GM12878 (cell line): ENCODE measurements at regions not wholly inside any gene's neighbourhood (a gene's known extent, or its start where the extent isn't known, plus 50 kb on each side); places are given as distances from the start of the nearest gene placed in this dataset.

Experiments used
- ATAC-seq: fragments of 200-7000 bp; cut with Tn5 transposase; 3 replicates; pipeline ENCODE4 v1.9.1; 2020; ENCODE audit warnings: mild to moderate bottlenecking, moderate library complexity
- BruUV-seq: library from RNA; stranded (reverse); fragments of 400-500 nt; replicated peaks from 2 replicates; lab custom pipeline; 2021; lab: Mats Ljungman, UMichigan
- CTCF ChIA-PET: fragments of 300-600 bp; sonication (Branson Sonifier 250); formaldehyde crosslinking; extraction: SDS; loops from one replicate; lab custom pipeline; 2021; ENCODE audit warnings: inconsistent platforms; lab: Yijun Ruan, JAX
- POLR2A ChIA-PET: fragments of 350-600 bp; formaldehyde crosslinking; extraction: SDS; loops from one replicate; lab custom pipeline; 2021; ENCODE audit warnings: inconsistent platforms; lab: Charles Lee
- RAD21 ChIA-PET: fragments of 300-600 bp; sonication (Branson Sonifier 250); formaldehyde crosslinking; loops from one replicate; lab custom pipeline; 2023; ENCODE audit warnings: antibody characterized with exemption; ENCODE audit not compliant: unreplicated experiment; lab: Charles Lee
- SMC1A ChIA-PET: fragments of 300-600 bp; sonication (Branson Sonifier 250); formaldehyde crosslinking; loops from one replicate; lab custom pipeline; 2023; ENCODE audit not compliant: unreplicated experiment, uncharacterized antibody; lab: Charles Lee
- DNase-seq: peaks from one replicate; pipeline ENCODE4 v3.0.0-alpha.2; 2011; ENCODE audit warnings: low read depth, low spot score
- FAIRE-seq: peaks from 3 replicates; lab custom pipeline; 2011; peaks lifted over from hg19 to GRCh38; lab: Jason Lieb, UNC
- H2AFZ ChIP-seq: 2 replicates; pipeline ENCODE4 v1.6.0; 2011; ENCODE audit warnings: low read depth, low read length, control low read depth; ENCODE audit not compliant: control insufficient read depth
- H3K27ac ChIP-seq: 2 replicates; pipeline ENCODE4 v1.5.1; 2011; ENCODE audit warnings: control low read depth; ENCODE audit not compliant: control insufficient read depth, insufficient read depth
- H3K27me3 ChIP-seq, 2 experiments: replicated peaks in 1 of 2; 2 replicates each; pipeline versions ENCODE4 v1.6.0 to v1.6.1; 2011; ENCODE audit warnings: low read length in 1 of 2; ENCODE audit not compliant: control insufficient read depth in 2 of 2, insufficient read depth in 2 of 2
- H3K36me3 ChIP-seq, 2 experiments: 2 replicates each; pipeline ENCODE4 v1.5.1; 2011; ENCODE audit warnings: low read length in 1 of 2; ENCODE audit not compliant: control insufficient read depth in 2 of 2, insufficient read depth in 2 of 2
- H3K4me1 ChIP-seq: 2 replicates; pipeline ENCODE4 v1.6.1; 2011; ENCODE audit warnings: mild to moderate bottlenecking, low read length, moderate library complexity, mixed read lengths; ENCODE audit not compliant: control insufficient read depth, insufficient read depth
- H3K4me2 ChIP-seq: 2 replicates; pipeline ENCODE4 v1.6.0; 2011; ENCODE audit warnings: control low read depth; ENCODE audit not compliant: control insufficient read depth, insufficient read depth
- H3K4me3 ChIP-seq: fragments of 200-600 bp; sonication (generic); 2 replicates; pipeline ENCODE4 v1.5.1; 2016
- H3K79me2 ChIP-seq: 2 replicates; pipeline ENCODE4 v1.6.0; 2011; ENCODE audit warnings: low read length; ENCODE audit not compliant: control insufficient read depth, insufficient read depth
- H3K9ac ChIP-seq: 2 replicates; pipeline ENCODE4 v1.8.0; 2011; ENCODE audit warnings: low read length, control low read depth, mixed read lengths; ENCODE audit not compliant: control insufficient read depth, insufficient read depth
- H3K9me3 ChIP-seq: replicated peaks from 3 replicates; pipeline ENCODE4 v1.5.1; 2011; ENCODE audit warnings: mild to moderate bottlenecking, low read length; ENCODE audit not compliant: control insufficient read depth, insufficient read depth
- H4K20me1 ChIP-seq: 2 replicates; pipeline ENCODE4 v1.6.0; 2011; ENCODE audit not compliant: control insufficient read depth, insufficient read depth
- BHLHE40 ChIP-seq, 2 experiments: fragments of 450-650 bp in 1 of 2; IDR thresholded peaks; 2 replicates each; pipeline ENCODE4 v1.6.1; 2011 to 2017; ENCODE audit warnings: low read depth in 2 of 2, borderline replicate concordance in 1 of 2, improper control_type of control experiment in 1 of 2, low read length in 1 of 2, mild to moderate bottlenecking in 1 of 2
- CBFB ChIP-seq: IDR thresholded peaks from 2 replicates; pipeline ENCODE4 v1.6.1; 2016; ENCODE audit warnings: antibody characterized with exemption, low read depth
- CBX5 ChIP-seq: sonication (generic); IDR thresholded peaks from 2 replicates; pipeline ENCODE4 v1.6.1; 2016; ENCODE audit warnings: low read depth, moderate library complexity, mild to moderate bottlenecking, inconsistent platforms
- CHD2 ChIP-seq: IDR thresholded peaks from 2 replicates; pipeline ENCODE4 v1.6.1; 2011; ENCODE audit warnings: low read depth, low read length, improper control_type of control experiment, borderline replicate concordance
- JUND ChIP-seq: IDR thresholded peaks from 2 replicates; pipeline ENCODE4 v1.6.1; 2012; ENCODE audit warnings: low read depth, mild to moderate bottlenecking, low read length, improper control_type of control experiment, moderate library complexity
- KAT2A ChIP-seq: conservative IDR thresholded peaks from 2 replicates; pipeline ENCODE4 v1.6.1; 2011; ENCODE audit warnings: low read depth, low read length; ENCODE audit not compliant: control insufficient read depth
- MEF2B ChIP-seq: fragments of 450-650 bp; IDR thresholded peaks from 2 replicates; pipeline ENCODE4 v1.6.1; 2018; ENCODE audit warnings: mild to moderate bottlenecking, moderate library complexity; ENCODE audit not compliant: partially characterized antibody, poor library complexity, severe bottlenecking
- MTA2 ChIP-seq: fragments of 450-650 bp; IDR thresholded peaks from 2 replicates; pipeline ENCODE4 v1.6.1; 2016; ENCODE audit warnings: low read depth, mild to moderate bottlenecking, moderate library complexity
- NFXL1 ChIP-seq: fragments of 450-650 bp; IDR thresholded peaks from 2 replicates; pipeline ENCODE4 v1.6.1; 2017; ENCODE audit warnings: antibody characterized with exemption, mild to moderate bottlenecking, borderline replicate concordance
- RAD21 ChIP-seq: IDR thresholded peaks from 2 replicates; pipeline ENCODE4 v1.6.1; 2011; ENCODE audit warnings: mild to moderate bottlenecking, low read depth, low read length, moderate library complexity; ENCODE audit not compliant: insufficient read depth
- RFX5 ChIP-seq: IDR thresholded peaks from 2 replicates; pipeline ENCODE4 v1.6.1; 2011; ENCODE audit warnings: low read depth, low read length, improper control_type of control experiment
- RUNX3 ChIP-seq: IDR thresholded peaks from 2 replicates; pipeline ENCODE4 v1.6.1; 2012; ENCODE audit warnings: low read length, inconsistent platforms
- STAT3 ChIP-seq: IDR thresholded peaks from 2 replicates; pipeline ENCODE4 v1.6.1; 2011; ENCODE audit warnings: low read depth, low read length, improper control_type of control experiment
- TBL1XR1 ChIP-seq: IDR thresholded peaks from 2 replicates; pipeline ENCODE4 v1.6.1; 2012; ENCODE audit warnings: low read depth, low read length, improper control_type of control experiment
- YY1 ChIP-seq: IDR thresholded peaks from 2 replicates; pipeline ENCODE4 v1.6.1; 2011; ENCODE audit warnings: low read depth, mild to moderate bottlenecking, low read length
- ZBTB33 ChIP-seq: fragments of 450-650 bp; IDR thresholded peaks from 2 replicates; pipeline ENCODE4 v1.6.1; 2017; ENCODE audit warnings: mild to moderate bottlenecking
- ZNF207 ChIP-seq: fragments of 450-650 bp; IDR thresholded peaks from 2 replicates; pipeline ENCODE4 v1.6.1; 2014; ENCODE audit warnings: antibody characterized with exemption, mild to moderate bottlenecking, borderline replicate concordance
- ZNF622 ChIP-seq: fragments of 450-650 bp; IDR thresholded peaks from 2 replicates; pipeline ENCODE4 v1.6.1; 2017; ENCODE audit warnings: mild to moderate bottlenecking, inconsistent platforms
- WGBS: methylation state at CpG from one replicate; pipeline ENCODE4 v1.1.6; 2016; ENCODE audit warnings: low lambda C conversion rate; ENCODE audit not compliant: insufficient replicate concordance, insufficient coverage; ENCODE audit errors: missing lambda C conversion rate; 5-methylcytosine and 5-hydroxymethylcytosine counted together
- in situ Hi-C: fragments of 300-500 bp; cut with MboI; formaldehyde crosslinking; loops from 9 replicates; pipeline ENCODE4 v1.14.3; 2018; ENCODE audit warnings: mixed read lengths
- intact Hi-C: fragments of 100-400 bp; cut with micrococcal nuclease; formaldehyde crosslinking; loops from one replicate; pipeline ENCODE4 v1.14.2; 2022; ENCODE audit not compliant: unreplicated experiment
- TF ChIP-seq, protein P1 (sequence below): fragments of 450-650 bp; IDR thresholded peaks from 2 replicates; pipeline ENCODE4 v1.6.1; 2016; ENCODE audit warnings: mild to moderate bottlenecking, moderate library complexity, borderline replicate concordance
- TF ChIP-seq, protein P2 (sequence below): IDR thresholded peaks from 2 replicates; pipeline ENCODE4 v1.6.1; 2012; ENCODE audit warnings: low read depth, low read length, improper control_type of control experiment

DNA sequence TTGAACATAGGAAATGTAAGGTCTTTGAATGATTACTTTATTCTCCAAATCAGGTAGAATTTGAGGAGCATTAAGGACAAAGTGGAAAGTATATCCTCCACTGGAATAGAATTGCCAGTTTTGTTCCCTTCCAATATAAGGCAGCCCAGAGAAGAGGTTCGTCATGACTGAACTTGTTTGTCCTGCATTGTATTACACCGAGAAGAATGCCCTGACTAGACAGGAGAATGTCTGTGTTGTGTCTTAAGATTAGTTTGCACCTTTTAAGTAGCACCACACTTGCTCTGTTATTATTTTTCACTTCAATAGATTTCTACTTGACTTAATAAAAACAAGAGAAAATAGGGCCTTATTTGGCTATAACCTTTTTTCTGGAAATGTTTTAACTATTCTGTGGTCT is 586.2 kb upstream of the PTGER4 start:
- H3K9ac ChIP-seq = no peak overlapping the region
- H3K4me1 ChIP-seq = no peaks in the 10 kb centered on the region
- no peaks in the 10 kb centered on the region for H3K27me3 ChIP-seq
- H3K4me2 ChIP-seq = no peak overlapping the region
- no peak for ATAC-seq
- WGBS = 23% methylated on average over 2 of the region's 2 CpGs
- no peaks in the 10 kb centered on the region for H3K79me2 ChIP-seq
- no peak overlapping the region for H3K4me3 ChIP-seq
- CTCF ChIA-PET = no interaction called here
- BruUV-seq = no TSS peak
- no peaks in the 10 kb centered on the region for H3K36me3 ChIP-seq
- no peak overlapping the region for H2AFZ ChIP-seq
- H3K27ac ChIP-seq = no peak overlapping the region
- RAD21 ChIA-PET = no interaction called here
- TF ChIP-seq, protein P1, sequence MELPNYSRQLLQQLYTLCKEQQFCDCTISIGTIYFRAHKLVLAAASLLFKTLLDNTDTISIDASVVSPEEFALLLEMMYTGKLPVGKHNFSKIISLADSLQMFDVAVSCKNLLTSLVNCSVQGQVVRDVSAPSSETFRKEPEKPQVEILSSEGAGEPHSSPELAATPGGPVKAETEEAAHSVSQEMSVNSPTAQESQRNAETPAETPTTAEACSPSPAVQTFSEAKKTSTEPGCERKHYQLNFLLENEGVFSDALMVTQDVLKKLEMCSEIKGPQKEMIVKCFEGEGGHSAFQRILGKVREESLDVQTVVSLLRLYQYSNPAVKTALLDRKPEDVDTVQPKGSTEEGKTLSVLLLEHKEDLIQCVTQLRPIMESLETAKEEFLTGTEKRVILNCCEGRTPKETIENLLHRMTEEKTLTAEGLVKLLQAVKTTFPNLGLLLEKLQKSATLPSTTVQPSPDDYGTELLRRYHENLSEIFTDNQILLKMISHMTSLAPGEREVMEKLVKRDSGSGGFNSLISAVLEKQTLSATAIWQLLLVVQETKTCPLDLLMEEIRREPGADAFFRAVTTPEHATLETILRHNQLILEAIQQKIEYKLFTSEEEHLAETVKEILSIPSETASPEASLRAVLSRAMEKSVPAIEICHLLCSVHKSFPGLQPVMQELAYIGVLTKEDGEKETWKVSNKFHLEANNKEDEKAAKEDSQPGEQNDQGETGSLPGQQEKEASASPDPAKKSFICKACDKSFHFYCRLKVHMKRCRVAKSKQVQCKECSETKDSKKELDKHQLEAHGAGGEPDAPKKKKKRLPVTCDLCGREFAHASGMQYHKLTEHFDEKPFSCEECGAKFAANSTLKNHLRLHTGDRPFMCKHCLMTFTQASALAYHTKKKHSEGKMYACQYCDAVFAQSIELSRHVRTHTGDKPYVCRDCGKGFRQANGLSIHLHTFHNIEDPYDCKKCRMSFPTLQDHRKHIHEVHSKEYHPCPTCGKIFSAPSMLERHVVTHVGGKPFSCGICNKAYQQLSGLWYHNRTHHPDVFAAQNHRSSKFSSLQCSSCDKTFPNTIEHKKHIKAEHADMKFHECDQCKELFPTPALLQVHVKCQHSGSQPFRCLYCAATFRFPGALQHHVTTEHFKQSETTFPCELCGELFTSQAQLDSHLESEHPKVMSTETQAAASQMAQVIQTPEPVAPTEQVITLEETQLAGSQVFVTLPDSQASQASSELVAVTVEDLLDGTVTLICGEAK = no peak
- TF ChIP-seq ZBTB33 (no peak), TBL1XR1 (no peak), MTA2 (no peak), RFX5 (no peak), ZNF622 (no peak), RUNX3 (no peak), KAT2A (no peak), YY1 (no peak), RAD21 (no peak), BHLHE40 (IDR thresholded peaks at IDR 0.05; ENCODE audit: borderline replicate concordance in 1 of 2, low read depth in 2 of 2, low read length in 1 of 2) (no peak), STAT3 (no peak), CBFB (no peak), JUND (no peak), NFXL1 (no peak), MEF2B (no peak), CBX5 (no peak), ZNF207 (no peak), CHD2 (no peak)
- TF ChIP-seq, protein P2, sequence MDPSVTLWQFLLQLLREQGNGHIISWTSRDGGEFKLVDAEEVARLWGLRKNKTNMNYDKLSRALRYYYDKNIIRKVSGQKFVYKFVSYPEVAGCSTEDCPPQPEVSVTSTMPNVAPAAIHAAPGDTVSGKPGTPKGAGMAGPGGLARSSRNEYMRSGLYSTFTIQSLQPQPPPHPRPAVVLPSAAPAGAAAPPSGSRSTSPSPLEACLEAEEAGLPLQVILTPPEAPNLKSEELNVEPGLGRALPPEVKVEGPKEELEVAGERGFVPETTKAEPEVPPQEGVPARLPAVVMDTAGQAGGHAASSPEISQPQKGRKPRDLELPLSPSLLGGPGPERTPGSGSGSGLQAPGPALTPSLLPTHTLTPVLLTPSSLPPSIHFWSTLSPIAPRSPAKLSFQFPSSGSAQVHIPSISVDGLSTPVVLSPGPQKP = no peak
- POLR2A ChIA-PET = no interaction called here
- in situ Hi-C loops = no loop called here
- SMC1A ChIA-PET = no interaction called here
- H4K20me1 ChIP-seq = no peaks in the 10 kb centered on the region
- H3K9me3 ChIP-seq = no peaks in the 10 kb centered on the region
- DNase-seq = no peak
- no peak for FAIRE-seq
- intact Hi-C loops = no loop called here
